Choroid plexus epithelial cell (primary cell): ENCODE measurements at regions not wholly inside any gene's neighbourhood (a gene's known extent, or its start where the extent isn't known, plus 50 kb on each side); places are given as distances from the start of the nearest gene placed in this dataset.
A peak's percentile ranks its signal among the peaks of the same experiment; 100 is the strongest.

Experiments
- DNase-seq: peaks from one replicate; pipeline ENCODE4 v3.0.0-alpha.2; 2010; ENCODE audit warnings: low read depth
- H3K4me3 ChIP-seq: 2 replicates; pipeline ENCODE4 v1.5.1; 2011; ENCODE audit warnings: low read depth, mild to moderate bottlenecking, control low read depth, low read length, moderate library complexity
- CTCF ChIP-seq: conservative IDR thresholded peaks from 2 replicates; pipeline ENCODE4 v1.5.1; 2011; ENCODE audit warnings: low read depth, mild to moderate bottlenecking, control low read depth, inconsistent platforms, low read length, moderate library complexity

GRCh38 chr16:72621651-72622050, 426.3 kb downstream of the ZFHX3 start:
- TF ChIP-seq CTCF: no peak
- no peak overlapping the region for H3K4me3 ChIP-seq
- DNase-seq: peak; percentile 18

GRCh38 chr16:72620853-72621252, 427.1 kb downstream of the ZFHX3 start:
- H3K4me3 ChIP-seq: no peak overlapping the region
- DNase-seq: no peak
- no peak for TF ChIP-seq CTCF

GRCh38 chr16:72620348-72620747, 427.6 kb downstream of the ZFHX3 start:
- no peak for DNase-seq
- TF ChIP-seq CTCF: no peak
- no peak overlapping the region for H3K4me3 ChIP-seq

GRCh38 chr16:72615856-72616255, 432.1 kb downstream of the ZFHX3 start:
- TF ChIP-seq CTCF: no peak
- H3K4me3 ChIP-seq: no peak overlapping the region
- DNase-seq: no peak

- DNase-seq: no peak
- no peak for TF ChIP-seq CTCF
- no peak overlapping the region for H3K4me3 ChIP-seq
These were observed 435.2 kb downstream of the ZFHX3 start for GRCh38 chr16:72612718-72613117.

- no peak for TF ChIP-seq CTCF
- no peak overlapping the region for H3K4me3 ChIP-seq
- peak; percentile 18 for DNase-seq
These were observed 435.7 kb downstream of the ZFHX3 start for GRCh38 chr16:72612256-72612655.

- no peak for TF ChIP-seq CTCF
- no peak for DNase-seq
- no peak overlapping the region for H3K4me3 ChIP-seq
These were observed 438.0 kb upstream of the PMFBP1 start for GRCh38 chr16:72609933-72610332.
